T-helper 2 cell (primary cell): ENCODE measurements at regions not wholly inside any gene's neighbourhood (a gene's known extent, or its start where the extent isn't known, plus 50 kb on each side); places are given as distances from the start of the nearest gene placed in this dataset.
"Not testable (repeated sequence)": the region's sequence is repeated elsewhere in the genome, so short reads cannot be mapped to it uniquely, and the experiment has no call there.

ENCODE experiments used
- DNase-seq, 5 experiments: peaks; one replicate each; pipeline versions ENCODE4 v3.0.0 to v3.0.0-alpha.2; 2012 to 2022

DNA sequence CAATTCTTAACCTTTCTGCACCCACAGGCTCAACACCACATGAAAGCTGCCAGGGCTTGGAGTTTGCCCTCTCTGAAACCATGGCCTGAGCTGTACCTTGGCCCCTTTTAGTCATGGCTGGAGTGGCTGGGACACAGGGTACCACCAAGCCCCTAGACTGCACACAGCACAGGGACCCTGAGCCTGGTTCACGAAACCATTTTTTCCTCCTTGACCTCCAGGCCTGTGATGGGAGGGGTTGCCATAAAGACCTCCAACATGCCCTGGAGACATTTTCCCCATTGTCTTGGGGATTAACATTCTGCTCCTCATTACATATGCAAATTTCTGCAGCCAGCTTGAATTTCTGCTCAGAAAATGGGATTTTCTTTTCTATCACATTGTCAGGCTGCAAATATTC is 113.4 kb downstream of the XPNPEP1 start:
- DNase-seq: not testable (repeated sequence)

DNA sequence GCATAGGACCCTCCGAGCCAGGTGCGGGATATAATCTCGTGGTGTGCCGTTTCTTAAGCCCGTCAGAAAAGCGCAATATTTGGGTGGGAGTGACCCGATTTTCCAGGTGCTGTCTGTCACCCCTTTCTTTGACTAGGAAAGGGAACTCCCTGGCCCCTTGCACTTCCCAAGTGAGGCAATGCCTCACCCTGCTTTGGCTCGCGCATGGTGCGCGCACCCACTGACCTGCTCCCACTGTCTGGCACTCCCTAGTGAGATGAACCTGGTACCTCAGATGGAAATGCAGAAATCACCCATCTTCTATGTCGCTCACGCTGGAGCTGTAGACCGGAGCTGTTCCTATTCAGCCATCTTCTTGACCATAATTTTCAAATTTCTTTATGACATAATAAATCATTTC is 122.1 kb downstream of the XPNPEP1 start:
- DNase-seq: not testable (repeated sequence)

DNA sequence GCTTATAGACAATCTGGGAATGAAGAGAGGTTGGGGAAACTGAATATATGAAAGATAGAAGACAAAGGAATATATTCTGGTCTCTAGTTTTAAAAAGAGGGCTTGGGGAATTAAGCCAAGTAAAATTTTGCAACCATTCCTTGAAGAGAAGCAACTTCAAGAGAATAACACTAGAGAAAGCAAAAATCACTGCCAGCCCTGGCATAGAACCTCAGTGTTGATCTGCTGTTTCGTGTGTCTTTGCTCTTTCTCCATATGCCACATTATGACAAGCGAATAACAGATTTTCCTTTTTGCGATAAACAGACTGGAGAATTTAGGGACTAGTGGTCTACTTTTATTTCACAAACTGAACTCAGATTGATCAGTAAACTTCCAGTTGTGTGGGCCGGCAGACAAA is 132.7 kb downstream of the XPNPEP1 start:
- no peak for DNase-seq

DNA sequence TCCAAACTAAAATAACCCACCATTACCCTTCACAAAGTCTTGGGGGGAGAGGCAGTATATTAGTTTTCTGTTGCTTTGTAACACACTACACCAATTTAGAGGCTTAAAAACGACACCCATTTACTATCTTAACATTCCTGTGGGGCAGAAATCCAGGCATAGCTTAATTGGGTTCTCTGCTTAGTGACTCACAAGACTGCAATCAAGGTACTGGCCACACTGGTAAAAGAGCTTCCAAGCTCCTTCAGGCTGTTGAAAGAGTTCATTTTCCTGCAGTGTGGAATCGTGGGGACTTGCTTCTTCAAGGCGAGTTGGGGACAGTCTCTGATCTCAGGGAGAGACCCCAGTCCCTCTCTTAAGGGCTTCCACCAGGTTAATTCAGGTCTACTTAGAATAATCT is 139.1 kb downstream of the XPNPEP1 start:
- DNase-seq: no peak

DNA sequence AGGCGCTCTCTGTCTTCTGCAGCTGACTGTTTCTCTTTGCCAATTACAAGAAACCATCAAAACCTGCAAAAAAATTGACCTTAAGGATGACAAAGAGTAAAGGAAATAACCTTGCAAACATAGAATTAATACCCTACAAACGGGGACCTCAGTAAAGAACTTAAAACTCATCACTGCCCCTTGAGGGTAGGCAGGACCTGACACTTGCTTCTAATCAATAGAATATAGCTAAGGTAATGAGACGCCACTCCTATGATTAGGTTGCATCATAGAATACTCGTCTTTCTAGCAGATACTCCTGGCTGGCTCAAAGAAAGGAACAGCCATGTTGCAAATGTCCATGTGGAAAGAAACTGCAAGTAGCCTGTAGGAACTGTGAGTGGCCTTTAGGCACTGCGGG is 140.0 kb downstream of the XPNPEP1 start:
- no peak for DNase-seq

DNA sequence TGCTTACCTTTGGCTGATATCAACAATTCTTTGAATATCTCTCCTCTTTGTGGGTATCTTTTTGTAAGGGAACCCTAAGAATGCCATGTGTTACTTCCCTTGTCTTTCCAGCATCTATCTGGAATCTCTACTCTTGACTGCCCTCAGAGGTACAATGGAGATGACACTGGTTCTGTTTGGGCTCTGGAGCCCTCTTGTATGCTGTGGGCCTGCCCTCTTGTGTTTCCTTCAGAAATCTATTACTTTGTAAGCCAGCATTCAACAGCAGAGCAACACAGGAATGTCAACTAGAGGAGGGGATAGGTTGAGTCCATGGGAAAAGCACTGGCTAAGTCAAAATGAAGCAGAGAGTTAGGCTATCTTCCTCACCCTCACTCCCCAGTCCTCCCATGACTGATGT is 142.3 kb downstream of the XPNPEP1 start:
- DNase-seq: no peak

DNA sequence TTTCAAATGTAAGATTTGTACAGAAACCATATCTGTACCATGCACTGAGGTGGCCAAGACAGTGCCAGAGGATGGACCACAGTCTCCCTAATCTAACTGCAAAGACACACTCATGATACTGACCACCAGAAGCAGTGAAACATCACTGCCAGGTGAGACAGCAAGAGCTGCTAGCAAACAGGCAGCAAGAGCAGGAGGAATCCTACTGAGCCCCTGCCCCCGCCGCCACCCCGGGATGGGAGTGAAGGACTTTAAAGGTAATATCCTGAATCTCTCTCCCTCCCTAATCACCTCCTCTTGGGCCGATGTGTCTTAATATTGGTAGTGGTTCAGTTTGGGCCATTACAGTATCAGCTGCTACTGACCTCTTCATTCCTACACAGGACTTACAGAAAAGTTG is 144.3 kb downstream of the XPNPEP1 start:
- no peak for DNase-seq

DNA sequence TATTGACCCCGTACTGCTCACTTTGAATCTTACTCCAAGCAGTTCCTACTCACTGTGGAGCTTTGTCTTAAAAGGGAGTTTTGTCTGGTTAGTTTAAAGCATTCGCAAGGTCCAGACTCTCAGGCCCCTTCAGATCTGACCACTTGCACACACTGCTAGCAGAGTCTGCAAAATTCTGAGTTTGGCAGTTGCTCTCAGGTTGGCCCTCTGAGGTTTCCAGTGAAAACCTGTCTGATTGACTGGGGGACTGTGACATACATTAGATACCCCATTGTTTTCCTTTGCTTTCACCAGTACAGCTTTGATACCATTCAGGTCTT is 149.2 kb downstream of the XPNPEP1 start:
- DNase-seq: no peak

DNA sequence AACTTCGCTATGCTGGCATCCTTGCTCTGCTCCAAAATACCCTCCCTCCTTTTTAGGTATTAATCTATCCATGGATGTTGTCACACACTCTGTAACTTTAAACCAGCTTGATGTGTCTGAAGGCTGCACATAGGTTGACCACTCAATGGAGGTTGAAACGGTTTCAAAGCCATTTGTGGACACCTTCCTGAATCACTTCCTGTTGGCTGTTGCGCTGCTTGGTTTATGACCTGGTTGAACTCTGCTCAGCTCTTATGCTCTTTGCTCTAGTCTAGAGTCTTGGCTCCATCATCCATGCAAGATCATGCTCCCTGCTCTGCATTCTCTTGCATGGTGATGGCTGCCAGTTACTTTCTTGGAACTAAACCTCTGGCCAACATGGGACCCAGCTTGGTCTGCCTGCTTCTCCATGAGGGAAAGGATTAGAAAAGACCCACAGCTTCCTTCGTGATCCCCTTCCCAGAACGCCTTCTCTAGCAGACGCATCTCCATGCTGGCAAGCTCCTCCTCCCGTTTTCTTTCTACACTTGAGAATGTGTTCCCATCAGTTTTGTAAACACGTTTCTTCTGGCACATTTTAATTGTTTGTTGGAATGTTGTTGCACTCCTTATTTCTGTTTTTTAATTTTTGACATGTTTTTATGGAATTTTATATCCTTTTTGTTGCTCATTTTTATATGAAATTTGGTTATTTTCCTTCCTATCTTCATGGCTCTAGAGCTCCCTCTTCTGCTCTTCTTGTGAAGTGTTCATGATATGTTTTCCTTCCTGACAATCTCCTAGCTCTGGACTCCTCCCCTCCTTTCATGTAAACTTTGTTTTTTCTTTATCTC is 149.8 kb downstream of the XPNPEP1 start:
- DNase-seq: peak in 1 of 5 experiments; percentile 8

DNA sequence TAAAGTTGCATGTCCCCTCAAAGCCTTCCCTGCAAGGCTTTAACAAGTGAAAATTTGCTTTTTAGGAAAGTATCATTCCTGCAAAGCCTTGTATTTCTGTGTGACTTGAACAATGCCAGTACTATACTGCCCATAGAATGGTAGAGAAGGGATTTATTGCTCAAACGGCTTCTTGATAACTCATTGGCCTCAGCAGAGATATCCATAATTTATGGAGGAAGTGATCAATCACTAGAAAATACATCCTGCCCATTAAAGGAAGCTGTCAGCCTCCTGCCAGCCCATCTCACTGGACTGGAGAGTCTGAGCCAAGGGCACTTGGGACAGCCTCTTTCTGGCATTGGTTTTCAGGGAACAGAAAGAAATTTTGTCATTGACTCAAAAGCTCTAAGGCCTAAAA is 152.6 kb downstream of the XPNPEP1 start:
- DNase-seq: no peak

DNA sequence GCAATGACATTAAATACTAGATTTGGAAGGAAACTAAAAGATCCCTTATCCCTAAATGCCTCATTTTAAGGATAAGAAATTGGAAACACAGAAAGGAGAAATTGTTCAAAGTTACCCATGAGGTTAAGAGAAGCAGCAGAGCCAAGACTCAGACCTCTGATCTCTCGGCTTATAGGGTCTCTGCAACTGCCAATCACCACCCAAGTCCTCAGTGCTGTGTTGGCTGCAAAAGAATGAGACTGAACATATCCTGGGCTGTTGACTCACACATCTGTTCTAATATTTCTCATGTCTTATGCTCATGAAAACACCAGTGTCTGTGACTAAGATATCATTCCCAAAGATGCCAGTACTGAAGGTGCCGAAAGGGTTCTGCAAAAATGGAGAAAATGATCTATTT is 153.3 kb downstream of the XPNPEP1 start:
- DNase-seq: no peak

DNA sequence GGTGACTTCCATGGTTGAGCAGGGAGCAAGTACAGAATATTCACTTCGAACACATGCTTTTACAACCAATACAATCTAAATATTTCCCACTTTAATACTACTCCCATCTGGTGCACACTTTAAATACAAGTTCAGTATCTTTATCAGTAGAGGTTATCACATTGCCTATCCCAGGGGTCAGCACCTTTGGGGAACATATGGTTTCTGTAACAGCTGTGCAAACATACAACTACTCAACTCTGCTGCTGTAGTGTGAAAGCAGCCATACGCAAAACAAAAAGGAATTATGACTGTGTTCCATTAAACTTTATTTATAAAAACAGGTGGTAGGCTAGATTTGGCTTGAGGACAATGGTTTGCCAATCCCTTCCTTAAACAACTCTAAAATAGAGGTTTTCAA is 157.5 kb downstream of the XPNPEP1 start:
- no peak for DNase-seq

DNA sequence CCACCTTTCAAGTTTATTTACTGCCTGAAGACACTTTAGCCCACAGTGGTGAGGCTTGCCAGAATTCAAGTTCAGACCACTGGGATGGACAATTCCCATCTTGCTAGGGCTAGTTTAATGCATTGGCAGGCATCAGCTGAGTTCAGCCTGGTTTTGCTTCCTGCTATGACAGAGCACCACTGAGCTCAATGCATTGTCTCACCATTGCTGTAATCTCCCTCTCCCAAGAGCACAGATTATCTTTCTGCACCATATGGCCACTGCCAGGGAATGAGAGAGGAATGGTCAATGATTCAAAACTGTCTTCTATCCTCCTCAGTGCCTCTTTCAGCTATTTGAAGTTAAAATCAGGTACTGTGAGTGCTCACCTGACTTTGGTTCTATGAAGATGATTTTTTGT is 160.8 kb downstream of the XPNPEP1 start:
- DNase-seq: no peak

DNA sequence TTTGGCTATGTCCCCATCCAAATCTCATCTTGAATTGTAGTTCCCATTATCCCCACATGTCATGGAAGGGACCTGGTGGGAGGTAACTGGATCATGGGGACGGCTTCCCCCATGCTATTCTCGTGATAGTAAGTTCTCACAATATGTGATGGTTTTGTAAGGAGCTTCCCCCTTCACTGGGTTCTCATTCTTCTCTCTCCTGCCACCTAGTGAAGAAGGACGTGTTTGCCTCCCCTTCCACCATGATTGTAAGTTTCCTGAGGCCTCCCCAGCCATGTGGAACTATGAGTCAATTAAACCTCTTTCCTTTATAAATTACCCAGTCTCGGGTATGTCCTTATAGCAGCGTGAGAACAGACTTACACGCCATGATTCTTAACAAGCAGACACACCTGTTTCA is 165.6 kb downstream of the XPNPEP1 start:
- not testable (repeated sequence) for DNase-seq

DNA sequence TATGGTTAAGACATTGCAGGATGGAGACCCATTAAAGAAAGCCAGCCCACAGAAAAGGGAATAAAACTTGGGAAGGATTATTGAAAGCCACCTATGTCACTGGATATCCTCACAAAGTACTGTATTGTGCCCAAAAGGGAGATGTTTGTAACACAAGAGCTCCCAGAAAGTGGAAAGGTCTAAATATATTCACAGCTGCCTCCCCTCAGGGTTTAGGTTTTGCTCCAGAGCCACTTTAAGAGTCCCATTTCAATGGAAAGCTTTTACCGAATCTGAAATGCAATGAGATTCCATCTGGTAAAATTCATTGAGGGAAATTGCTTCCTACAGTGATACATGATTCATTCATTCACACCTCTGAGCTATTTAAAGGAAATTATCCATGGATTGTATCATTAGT is 176.4 kb downstream of the XPNPEP1 start:
- DNase-seq: no peak

DNA sequence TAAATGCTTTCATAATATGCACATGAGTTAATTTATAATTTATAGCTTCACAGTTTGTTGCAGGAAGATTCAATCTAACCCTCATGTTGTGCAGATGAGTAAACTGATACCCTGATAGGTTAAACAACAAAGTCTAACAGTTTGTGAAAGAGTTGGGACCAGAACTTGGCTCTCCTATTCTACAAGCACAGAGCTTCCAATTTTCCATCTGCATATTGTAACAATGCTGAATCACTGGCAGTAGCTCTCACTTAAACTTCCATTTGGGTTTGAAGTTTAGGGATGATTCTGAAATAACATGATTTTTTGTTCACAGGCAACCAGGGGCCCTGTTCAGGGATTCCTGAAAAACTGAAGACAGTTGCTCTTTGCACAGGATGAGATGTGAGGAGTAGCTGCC is 179.3 kb downstream of the XPNPEP1 start:
- DNase-seq: no peak

DNA sequence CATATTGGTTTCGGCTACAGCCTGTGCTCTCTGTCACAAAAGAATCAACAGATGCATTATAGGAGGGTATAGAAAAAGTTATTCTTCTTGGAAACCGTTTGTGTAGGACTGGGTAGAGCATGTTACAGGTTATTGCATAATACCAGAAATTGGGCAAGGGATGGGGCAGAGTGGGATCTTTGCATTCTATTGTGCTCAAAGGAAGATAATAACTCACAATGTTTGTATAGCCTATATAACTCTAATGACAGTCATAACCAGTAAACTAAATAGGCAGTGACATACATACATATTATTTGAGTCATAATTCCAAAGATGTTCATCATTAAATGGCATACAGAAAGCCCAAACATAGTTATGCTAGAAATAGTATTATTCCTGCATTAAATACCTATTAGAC is 179.7 kb downstream of the XPNPEP1 start:
- no peak for DNase-seq

DNA sequence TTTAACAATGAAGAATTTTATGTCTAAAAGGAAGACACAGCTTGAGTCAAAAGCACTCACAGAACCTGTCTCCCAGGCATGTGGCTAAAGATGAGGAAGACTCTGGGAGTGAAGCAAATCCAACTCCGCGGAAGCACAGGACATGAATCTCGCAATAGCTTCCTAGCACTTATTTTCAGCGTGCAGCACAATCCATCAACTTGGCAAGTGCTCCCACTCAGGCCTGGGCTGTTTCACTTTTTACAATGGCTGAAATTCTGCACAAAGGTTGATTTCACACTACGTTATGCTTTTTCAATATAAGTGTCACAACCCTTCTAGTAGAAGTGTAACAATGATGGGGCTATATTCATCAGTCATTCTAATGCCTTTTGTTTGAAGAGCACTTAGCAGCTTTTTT is 180.2 kb downstream of the XPNPEP1 start:
- DNase-seq: no peak

DNA sequence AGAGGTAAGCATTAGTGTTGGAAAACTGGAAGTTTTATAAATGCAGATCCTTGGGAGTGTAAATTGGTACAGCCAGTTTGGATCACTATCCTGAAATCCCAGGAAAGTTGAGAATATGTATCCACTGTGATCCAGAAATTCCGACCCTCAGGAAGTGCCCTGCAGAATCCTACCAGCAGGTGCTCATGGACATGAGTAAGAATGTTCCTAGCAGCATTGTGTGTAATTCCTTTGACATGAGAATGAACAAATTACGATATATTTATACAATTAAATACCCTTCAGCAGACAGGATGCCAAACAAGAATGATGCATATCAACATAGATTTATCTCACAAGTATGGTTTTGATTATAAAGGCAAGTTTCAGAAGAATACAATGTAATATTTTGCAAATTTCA is 181.6 kb downstream of the XPNPEP1 start:
- DNase-seq: no peak

DNA sequence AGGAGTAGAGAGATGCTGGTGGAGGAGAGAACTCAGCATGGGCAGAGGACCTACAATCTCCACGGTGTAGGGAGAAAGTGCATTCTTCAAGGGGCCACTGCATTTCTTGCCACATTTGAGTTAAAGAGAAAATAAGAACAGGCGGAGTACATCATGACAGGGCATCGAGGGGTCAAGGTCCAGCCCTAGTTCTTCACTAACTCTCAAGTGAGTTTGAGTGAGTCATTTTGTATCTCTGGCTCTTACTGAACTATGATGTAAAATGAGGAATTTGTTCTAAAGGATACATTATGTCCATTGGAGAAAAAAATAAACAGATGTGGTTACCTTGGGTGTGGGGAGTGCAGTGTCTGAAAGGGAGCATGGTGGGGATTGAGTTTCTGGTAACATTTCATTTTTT is 182.9 kb downstream of the XPNPEP1 start:
- no peak for DNase-seq

DNA sequence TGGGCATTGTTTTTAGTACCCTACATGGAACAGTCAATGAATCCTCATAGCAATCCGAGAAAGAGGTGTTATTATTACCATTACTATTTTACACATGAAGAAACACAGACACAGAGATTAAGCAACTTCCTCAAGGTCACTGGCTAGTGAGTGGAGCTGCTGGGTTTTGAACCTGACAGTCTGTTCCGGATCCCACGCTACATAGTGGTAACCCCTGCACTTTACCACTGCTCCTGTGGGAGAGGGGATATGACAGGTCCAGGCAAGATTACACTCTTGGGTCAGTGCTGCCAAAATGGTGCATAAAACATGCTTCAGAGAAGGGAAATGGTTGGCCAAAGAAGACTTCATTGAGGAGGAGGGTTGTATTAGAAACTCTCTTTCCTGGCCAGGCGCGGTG is 185.7 kb downstream of the XPNPEP1 start:
- no peak for DNase-seq

DNA sequence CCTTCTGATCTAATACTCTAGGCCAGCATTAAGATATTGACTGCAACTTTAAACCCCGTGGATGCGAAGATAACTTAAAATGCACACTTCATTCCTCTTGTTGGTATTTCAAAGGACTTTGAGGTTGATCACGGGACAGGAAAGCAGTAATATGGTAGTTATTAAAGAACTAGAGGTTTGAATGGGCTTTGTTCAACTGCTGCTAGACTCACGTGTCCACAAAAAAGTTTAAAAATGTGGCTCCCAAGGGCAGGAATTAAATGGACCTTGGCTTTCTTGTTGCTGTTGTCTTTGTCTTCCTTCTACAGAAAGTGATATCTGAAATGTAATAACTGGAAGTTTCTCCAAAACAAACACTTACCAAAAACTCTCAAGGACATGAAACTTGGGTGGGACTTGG is 186.3 kb downstream of the XPNPEP1 start:
- DNase-seq: no peak

DNA sequence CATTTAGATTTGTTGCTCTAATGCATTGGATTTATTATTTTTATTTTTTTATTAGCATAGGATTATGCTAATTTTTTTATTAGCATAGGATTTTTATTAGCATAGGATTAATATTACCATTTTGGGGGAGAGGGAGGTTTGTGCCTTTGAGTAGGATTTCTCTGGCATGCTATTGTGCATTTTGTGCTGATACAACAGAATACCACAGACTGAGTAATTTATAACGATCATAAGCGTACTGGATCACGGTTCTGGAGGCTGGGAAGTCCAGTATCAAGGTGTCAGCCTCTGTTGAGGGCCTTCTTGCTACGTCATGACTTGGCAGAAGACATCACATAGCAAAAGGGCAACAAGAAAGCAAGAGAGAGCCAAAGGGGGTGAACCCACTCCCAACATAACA is 187.5 kb downstream of the XPNPEP1 start:
- DNase-seq: no peak

DNA sequence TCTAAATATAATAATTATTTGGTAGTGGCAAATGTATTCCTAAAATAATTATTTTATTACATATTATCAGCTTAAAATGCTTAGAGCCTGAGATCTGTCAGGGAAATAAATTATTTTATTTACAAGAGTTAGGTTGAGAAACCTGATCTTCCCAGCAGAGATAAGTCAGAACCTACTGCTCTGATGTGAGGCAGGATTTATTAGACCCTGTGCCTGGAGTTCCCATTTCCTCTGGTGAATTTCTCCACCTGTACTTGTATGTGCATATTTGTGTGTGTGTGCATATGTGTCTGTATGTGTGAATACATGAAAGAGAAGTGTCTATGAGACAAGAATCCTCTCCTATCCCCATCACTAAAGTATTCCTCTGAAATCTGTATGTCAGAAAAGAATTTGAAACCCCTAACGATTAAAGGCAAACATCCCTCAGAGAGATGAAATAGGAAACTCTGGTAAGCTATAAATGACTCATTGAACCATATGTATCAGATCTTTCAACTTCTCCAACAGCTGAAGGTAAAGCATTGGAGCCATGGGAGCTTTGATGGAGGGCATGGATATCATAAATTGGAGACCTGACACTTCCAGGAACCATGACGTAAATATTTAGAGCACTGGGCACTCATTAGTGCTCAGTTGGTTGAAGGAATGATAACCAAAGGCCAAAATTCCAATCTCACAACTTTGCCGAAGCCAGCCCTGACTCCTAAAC is 190.9 kb downstream of the XPNPEP1 start:
- DNase-seq: no peak

DNA sequence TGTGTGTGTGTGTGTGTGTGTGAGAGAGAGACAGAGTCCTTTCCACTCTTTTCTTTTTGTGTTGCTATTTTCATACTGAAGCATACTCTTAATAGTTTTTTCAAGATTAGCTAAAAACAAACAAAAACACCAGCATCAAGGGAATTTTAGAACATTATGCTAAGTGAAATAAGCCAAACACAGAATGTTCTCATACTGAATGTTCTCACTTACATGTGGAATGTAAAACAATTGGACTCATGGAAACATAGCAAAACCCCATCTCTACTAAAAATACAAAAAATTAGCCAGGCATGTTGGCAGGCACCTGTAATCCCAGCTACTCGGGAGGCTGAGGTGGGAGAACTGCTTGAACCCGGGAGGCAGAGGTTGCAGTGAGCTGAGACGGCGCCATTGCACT is 193.4 kb downstream of the XPNPEP1 start:
- not testable (repeated sequence) for DNase-seq
